HG03520 (cell line): ENCODE measurements at regions not wholly inside any gene's neighbourhood (a gene's known extent, or its start where the extent isn't known, plus 50 kb on each side); places are given as distances from the start of the nearest gene placed in this dataset.

Source experiments
- ATAC-seq: cut with Tn5 transposase; IDR thresholded peaks from one replicate; pipeline ENCODE4 v1.9.1; 2021; ENCODE audit warnings: mild to moderate bottlenecking, moderate library complexity; ENCODE audit not compliant: unreplicated experiment

- no peak for ATAC-seq
Measured at GRCh38 chr2:6557737-6558136, 308.0 kb downstream of the CMPK2 start.

DNA sequence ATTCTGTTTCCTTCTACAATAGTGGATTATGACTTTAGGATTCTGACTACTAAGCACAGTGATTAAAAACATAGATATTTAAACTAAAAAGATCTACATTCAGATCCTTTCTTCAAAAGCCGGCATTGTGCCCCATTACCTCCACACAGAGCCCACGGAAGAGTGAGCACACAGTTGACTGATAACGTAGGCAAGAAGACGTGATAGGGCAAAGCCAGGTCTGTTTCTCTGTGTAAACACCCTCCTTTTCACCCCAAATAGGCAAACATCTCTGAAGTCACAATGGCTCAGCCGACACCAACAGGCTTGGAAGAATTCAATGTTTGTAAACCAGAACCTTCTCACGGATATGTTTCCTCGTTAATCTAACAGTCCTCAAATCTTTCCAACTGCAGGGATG lies 302.9 kb downstream of the CMPK2 start:
- ATAC-seq: no peak

GRCh38 chr2:6564326-6564725 lies 301.4 kb downstream of the CMPK2 start:
- no peak for ATAC-seq

- no peak for ATAC-seq
Measured at GRCh38 chr2:6574121-6574520, 291.6 kb downstream of the CMPK2 start.

DNA sequence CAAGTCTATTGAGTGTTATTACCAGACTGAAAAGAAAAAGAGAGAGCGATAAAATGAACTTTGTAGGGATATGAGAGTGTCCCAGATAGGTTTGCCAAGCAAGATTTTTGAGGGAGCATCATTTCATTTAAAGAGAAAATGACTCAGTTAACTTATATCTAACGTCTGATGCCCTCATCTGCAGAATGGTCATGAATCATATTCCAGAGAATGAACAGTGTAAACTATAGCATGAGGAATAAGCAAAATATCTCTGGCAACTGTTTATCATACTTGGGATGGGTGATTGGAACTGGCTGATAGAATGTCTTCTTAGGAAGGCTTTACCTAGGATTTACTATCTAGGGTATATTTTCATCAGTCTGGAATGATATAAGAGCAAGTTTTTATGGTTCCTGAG lies 289.4 kb downstream of the CMPK2 start:
- ATAC-seq: no peak

GRCh38 chr2:6577960-6578359 lies 287.7 kb downstream of the CMPK2 start:
- no peak for ATAC-seq

DNA sequence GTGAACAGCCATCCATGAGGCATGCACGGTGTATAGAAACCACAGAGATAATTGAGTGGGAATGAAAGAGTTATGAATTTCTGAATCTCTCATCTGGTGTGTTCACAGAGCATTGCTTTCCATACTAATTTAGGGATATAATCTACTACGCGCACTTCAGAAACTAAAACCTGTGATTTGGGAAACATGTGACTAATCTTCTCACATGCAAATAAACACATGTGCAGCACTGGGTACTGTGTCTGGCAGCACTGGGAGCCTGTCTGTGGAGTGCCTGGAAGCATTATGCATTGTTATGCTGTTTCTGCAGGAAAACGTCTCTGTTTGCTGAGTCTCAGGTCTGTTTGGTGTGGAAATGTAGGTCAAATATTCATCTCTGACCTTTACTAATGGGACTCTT lies 287.3 kb downstream of the CMPK2 start:
- no peak for ATAC-seq

DNA sequence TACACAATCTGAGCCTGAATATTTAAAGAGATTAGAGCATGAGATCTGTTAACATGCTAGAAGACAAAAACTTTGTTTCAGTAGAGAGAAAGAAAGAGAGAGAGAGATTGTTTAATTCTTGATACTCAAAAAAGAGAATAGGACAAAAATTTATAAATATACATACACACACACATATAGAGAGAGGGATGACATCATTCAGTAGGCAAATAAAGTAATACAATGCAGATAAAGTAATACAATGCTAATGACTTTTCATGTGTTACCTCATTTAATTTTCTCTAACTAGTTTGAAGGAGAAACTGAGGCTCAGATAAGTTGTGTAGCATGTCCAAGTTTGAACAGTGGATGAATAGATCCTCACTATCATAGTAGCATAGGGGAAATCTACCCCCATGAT lies 286.4 kb downstream of the CMPK2 start:
- no peak for ATAC-seq

- ATAC-seq: no peak
Measured at GRCh38 chr2:6580982-6581381, 284.7 kb downstream of the CMPK2 start.

GRCh38 chr2:6589150-6589549 lies 276.6 kb downstream of the CMPK2 start:
- ATAC-seq: no peak

- no peak for ATAC-seq
Measured at GRCh38 chr2:6590442-6590841, 275.3 kb downstream of the CMPK2 start.

GRCh38 chr2:6602471-6602870 lies 263.2 kb downstream of the CMPK2 start:
- ATAC-seq: no peak

DNA sequence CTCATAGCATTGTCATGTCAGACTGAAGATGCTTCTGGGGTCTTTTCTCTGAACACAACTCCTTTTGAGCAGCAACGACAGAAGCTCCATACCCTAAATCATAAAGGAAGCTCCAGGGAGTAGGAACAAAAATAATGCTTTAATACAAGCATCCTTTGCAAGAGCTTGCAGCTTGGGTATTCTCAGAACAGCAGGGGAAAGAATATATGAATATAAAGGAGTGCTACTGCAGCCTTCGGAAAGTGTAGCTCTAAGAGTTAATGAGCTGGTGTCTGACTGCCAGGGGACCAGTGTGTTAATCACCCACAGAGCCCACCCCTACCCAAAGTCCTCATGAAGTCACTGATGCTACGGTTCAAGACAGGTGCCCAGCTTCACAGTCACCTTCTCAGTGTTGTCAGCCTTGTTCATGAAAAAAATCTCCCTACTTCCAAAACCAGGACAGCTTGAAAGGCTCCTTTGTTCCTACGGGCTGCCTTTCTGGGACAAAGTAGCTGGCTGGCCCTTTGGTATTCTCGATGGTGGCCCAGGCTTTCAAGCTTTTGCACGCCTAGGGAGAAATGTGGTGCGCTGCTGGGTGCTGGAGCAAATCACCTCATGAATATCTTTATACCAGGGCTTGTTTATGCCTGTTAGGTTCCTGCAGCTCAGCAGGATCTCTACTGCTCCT lies 259.7 kb downstream of the CMPK2 start:
- no peak for ATAC-seq

- no peak for ATAC-seq
Measured at GRCh38 chr2:6617794-6618193, 247.9 kb downstream of the CMPK2 start.

DNA sequence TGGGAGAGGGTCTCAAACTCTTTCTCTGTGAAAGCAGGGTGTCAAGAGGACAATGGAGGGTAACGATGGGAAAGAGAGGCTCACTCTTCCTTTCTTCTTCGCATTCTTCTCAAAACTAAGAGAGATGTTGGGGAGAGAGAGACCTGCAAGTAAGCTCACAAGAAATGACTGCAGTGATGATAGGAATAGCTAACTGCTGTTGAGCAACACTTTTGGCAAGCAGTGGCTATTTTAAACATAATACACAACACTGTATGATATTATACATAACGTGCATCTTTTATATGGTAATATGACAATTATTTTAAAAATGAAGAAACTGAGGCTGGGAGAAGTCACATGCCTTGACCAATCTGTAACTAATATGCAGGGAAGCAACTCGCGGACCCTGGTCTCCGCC lies 247.5 kb downstream of the CMPK2 start:
- ATAC-seq: no peak

- ATAC-seq: no peak
Measured at GRCh38 chr2:6623746-6624145, 242.0 kb downstream of the CMPK2 start.

- ATAC-seq: no peak
Measured at GRCh38 chr2:6626401-6627012, 239.2 kb downstream of the CMPK2 start.

GRCh38 chr2:6627316-6627715 lies 238.4 kb downstream of the CMPK2 start:
- ATAC-seq: no peak

GRCh38 chr2:6630209-6630608 lies 235.5 kb downstream of the CMPK2 start:
- no peak for ATAC-seq

- ATAC-seq: no peak
Measured at GRCh38 chr2:6635296-6635695, 230.4 kb downstream of the CMPK2 start.

DNA sequence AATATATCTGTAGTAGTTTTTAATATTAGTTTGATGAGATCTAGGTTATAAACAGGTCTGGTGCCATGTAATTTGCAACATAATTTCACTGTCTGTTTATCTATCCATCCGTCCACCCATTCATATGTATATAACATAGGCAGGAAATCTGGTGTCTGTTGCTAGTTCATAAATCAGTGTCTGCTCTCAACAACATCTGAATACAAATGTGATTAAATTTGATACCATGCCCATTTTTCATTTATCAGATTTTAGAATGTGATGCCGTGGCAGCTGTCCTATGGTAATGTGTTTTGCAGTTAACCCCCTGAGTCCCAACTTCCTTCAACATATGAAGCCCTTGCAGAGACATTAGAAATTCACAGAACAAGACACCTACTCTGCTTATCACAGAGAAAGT lies 228.4 kb downstream of the CMPK2 start:
- ATAC-seq: no peak

- ATAC-seq: no peak
Measured at GRCh38 chr2:6639929-6640620, 225.6 kb downstream of the CMPK2 start.
